ENCODE measurements at regions not wholly inside any gene's neighbourhood (a gene's known extent, or its start where the extent isn't known, plus 50 kb on each side); places are given as distances from the start of the nearest gene placed in this dataset.

GRCh38 chr5:163622799-163623198 lies 117.4 kb downstream of the MAT2B start:
- no peak overlapping the region for H3K4me3 Mint-ChIP-seq
- peaks cover 0 to 2% (median 1%) of the 10 kb centered on the region in 3 donors for H3K27me3 Mint-ChIP-seq (ENCODE audit: low read depth in 3 of 3)
- no peak overlapping the region for H3K9ac ChIP-seq (ENCODE audit: insufficient read depth, low read length, poor library complexity, severe bottlenecking)
- no peaks in the 10 kb centered on the region for H3K36me3 Mint-ChIP-seq
- intact Hi-C loops (cut with micrococcal nuclease), result no loop called here
- no peaks in the 10 kb centered on the region for H3K27me3 ChIP-seq (ENCODE audit: control insufficient read depth in 2 of 2, insufficient read depth in 2 of 2, low read length in 2 of 2)
- H3K36me3 ChIP-seq (replicated peaks in 1 of 2; ENCODE audit: control insufficient read depth in 1 of 2, insufficient read depth in 2 of 2, low read length in 2 of 2), result no peaks in the 10 kb centered on the region
- no peak overlapping the region for H3K27ac ChIP-seq (ENCODE audit: low read depth in 1 of 2, low read length in 2 of 2)
- H3K4me1 Mint-ChIP-seq, result no peaks in the 10 kb centered on the region
- no peaks in the 10 kb centered on the region for H3K4me1 ChIP-seq (ENCODE audit: control insufficient read depth in 1 of 2, insufficient read depth in 2 of 2, low read length in 2 of 2)
- no peak for DNase-seq
- no peak overlapping the region for H3K4me2 ChIP-seq (replicated peaks; ENCODE audit: extremely low read depth, low read length, poor library complexity, severe bottlenecking)
- no peak overlapping the region for H2AFZ ChIP-seq (ENCODE audit: insufficient read depth, low read depth, low read length, poor library complexity, severe bottlenecking)
- H3K27ac Mint-ChIP-seq, result no peak overlapping the region
- no peak for TF ChIP-seq CTCF (IDR thresholded peaks at IDR 0.05)
- H4K20me1 ChIP-seq (ENCODE audit: insufficient read depth, low read length), result no peaks in the 10 kb centered on the region
- H3K9me3 ChIP-seq (replicated peaks in 1 of 2; ENCODE audit: control insufficient read depth in 1 of 2, insufficient read depth in 1 of 2, low read length in 2 of 2), result no peaks in the 10 kb centered on the region
- H3K9me3 Mint-ChIP-seq, result peaks cover 0 to 7% (median 1%) of the 10 kb centered on the region in 7 donors
- no peak overlapping the region for H3K4me3 ChIP-seq (replicated peaks in 1 of 3; ENCODE audit: low read depth in 2 of 3, low read length in 3 of 3)
- H3K79me2 ChIP-seq (ENCODE audit: insufficient read depth, low read length), result no peaks in the 10 kb centered on the region
- WGBS (ENCODE audit: insufficient coverage), result 100% methylated on average over 1 of the region's 2 CpGs

GRCh38 chr5:163623524-163623923 lies 118.1 kb downstream of the MAT2B start:
- no peak for TF ChIP-seq CTCF (IDR thresholded peaks at IDR 0.05)
- Mint-ChIP-seq H3K9me3 (peaks cover 0 to 7% (median 2%) of the 10 kb centered on the region in 7 donors), H3K36me3 (no peaks in the 10 kb centered on the region), H3K27me3 (ENCODE audit: low read depth in 3 of 3) (peaks cover 0 to 4% (median 2%) of the 10 kb centered on the region in 3 donors), H3K4me1 (no peaks in the 10 kb centered on the region), H3K27ac (no peak overlapping the region), H3K4me3 (no peak overlapping the region)
- Histone ChIP-seq H3K79me2 (ENCODE audit: insufficient read depth, low read length) (no peaks in the 10 kb centered on the region), H3K27ac (ENCODE audit: low read depth in 1 of 2, low read length in 2 of 2) (no peak overlapping the region), H3K4me1 (ENCODE audit: control insufficient read depth in 1 of 2, insufficient read depth in 2 of 2, low read length in 2 of 2) (no peaks in the 10 kb centered on the region), H3K9ac (ENCODE audit: insufficient read depth, low read length, poor library complexity, severe bottlenecking) (no peak overlapping the region), H3K4me3 (replicated peaks in 1 of 3; ENCODE audit: low read depth in 2 of 3, low read length in 3 of 3) (no peak overlapping the region), H4K20me1 (ENCODE audit: insufficient read depth, low read length) (no peaks in the 10 kb centered on the region), H3K27me3 (ENCODE audit: control insufficient read depth in 2 of 2, insufficient read depth in 2 of 2, low read length in 2 of 2) (no peaks in the 10 kb centered on the region), H2AFZ (ENCODE audit: insufficient read depth, low read depth, low read length, poor library complexity, severe bottlenecking) (no peak overlapping the region), H3K4me2 (replicated peaks; ENCODE audit: extremely low read depth, low read length, poor library complexity, severe bottlenecking) (no peak overlapping the region), H3K9me3 (replicated peaks in 1 of 2; ENCODE audit: control insufficient read depth in 1 of 2, insufficient read depth in 1 of 2, low read length in 2 of 2) (no peaks in the 10 kb centered on the region), H3K36me3 (replicated peaks in 1 of 2; ENCODE audit: control insufficient read depth in 1 of 2, insufficient read depth in 2 of 2, low read length in 2 of 2) (no peaks in the 10 kb centered on the region)
- intact Hi-C loops (cut with micrococcal nuclease), result no loop called here
- DNase-seq, result no peak
- WGBS (ENCODE audit: insufficient coverage), result no CpG with 5 or more reads among the region's 2 CpGs

All from CD14-positive monocyte (primary cell).